Adrenal gland (tissue), 5 donors: ENCODE measurements at regions not wholly inside any gene's neighbourhood (a gene's known extent, or its start where the extent isn't known, plus 50 kb on each side); places are given as distances from the start of the nearest gene placed in this dataset.

Experiments used
- CTCF ChIP-seq, 6 experiments: fragments of 450-650 bp in 4 of 6; fragments of 200-600 bp in 2 of 6; sonication (generic) in 1 of 6; IDR thresholded peaks; 1 replicate in 5 of 6; 2 replicates in 1 of 6; pipeline versions ENCODE4 v1.5.1 to v1.8.0; 2016 to 2021; ENCODE audit warnings: antibody characterized with exemption in 6 of 6, mild to moderate bottlenecking in 2 of 6, moderate library complexity in 1 of 6
- POLR2A ChIP-seq, 2 donors: fragments of 450-650 bp; IDR thresholded peaks; one replicate each; pipeline ENCODE4 v1.6.1; 2017; ENCODE audit warnings: antibody characterized with exemption in 2 of 2, mild to moderate bottlenecking in 2 of 2, moderate library complexity in 1 of 2
- donor health status: DM: no; HTN: no; CAD: no.

GRCh38 chr20:11979306-11979990, 61.8 kb downstream of the BTBD3 start:
- TF ChIP-seq CTCF (IDR thresholded peaks at IDR 0.05) (no peak), POLR2A (IDR thresholded peaks at IDR 0.05) (no peak)
